Activated naive CD4-positive, alpha-beta T cell treated with Interleukin-2 at 50 U/mL for 16 hours (primary cell): ENCODE measurements at regions not wholly inside any gene's neighbourhood (a gene's known extent, or its start where the extent isn't known, plus 50 kb on each side); places are given as distances from the start of the nearest gene placed in this dataset.
"Not testable (repeated sequence)": the region's sequence is repeated elsewhere in the genome, so short reads cannot be mapped to it uniquely, and the experiment has no call there.

Source experiments
- DNase-seq: peaks from one replicate; pipeline ENCODE4 v3.0.0-alpha.2; 2020

DNA sequence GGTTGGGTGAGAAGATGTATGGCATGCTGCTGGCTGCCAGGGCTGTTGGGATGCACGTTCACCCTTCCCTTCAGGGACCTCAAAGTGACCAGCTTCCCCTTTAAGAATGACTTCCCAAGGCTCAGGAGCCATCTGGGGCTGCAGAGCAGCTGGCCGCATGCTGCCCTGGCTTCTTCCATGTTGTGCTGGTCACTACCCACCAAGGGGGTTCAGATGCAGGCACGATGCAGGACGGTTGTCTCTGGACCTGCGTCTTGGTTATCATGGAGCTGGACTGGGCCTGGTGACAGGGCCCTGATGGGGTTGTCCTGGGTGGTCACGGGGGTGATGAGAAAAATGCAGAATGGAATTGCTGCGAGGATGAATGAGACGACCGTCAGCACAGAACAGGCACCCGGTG lies 297.8 kb downstream of the POTED start:
- DNase-seq = not testable (repeated sequence)

DNA sequence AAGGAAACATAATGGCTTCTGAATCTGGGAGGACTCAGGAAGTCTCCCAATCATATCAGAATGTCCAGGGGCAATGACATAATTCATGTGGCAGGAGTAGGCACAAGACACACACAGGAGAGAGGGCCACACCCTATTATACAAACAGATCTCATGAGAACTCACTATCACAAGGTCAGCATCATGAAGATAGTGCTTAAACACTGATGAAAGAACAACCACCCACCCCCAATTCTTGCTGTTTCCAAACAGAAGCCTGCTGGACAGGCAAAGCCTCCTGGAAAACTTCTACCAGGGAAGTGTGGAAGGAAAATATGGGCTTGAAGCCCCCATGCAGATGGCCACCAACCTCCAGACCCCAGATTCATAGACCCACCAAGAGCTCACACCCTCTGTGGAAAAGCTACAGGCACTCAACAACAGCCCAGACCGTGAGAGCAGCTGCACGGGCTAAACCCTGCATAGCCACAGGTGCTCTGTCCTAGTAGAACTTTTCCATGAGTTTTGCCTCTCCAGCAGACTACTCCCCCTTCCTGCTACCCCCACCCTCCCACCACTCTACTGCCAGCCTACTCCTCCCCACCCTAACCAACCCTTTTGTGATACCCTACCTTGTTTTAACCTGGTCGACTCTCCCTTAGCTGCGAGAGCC lies 287.1 kb downstream of the POTED start:
- not testable (repeated sequence) for DNase-seq

DNA sequence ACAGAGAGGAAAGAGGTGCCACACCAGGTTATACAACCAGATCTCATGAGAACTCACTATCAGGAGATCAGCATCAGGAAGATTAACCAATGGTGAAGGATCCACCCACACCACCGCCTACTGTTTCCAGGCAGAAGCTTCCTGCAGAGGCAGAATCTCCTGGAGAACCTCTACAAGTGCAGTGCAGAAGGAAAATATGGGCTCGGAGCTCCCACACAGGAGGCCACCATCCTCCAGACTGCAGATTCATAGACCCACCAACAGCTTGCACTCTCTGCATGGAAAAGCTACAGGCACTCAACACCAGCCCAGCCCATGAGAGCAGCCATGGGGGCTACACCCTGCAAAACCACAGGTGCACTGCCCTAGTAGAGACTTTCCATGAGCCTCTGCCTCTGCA lies 284.0 kb downstream of the POTED start:
- not testable (repeated sequence) for DNase-seq

DNA sequence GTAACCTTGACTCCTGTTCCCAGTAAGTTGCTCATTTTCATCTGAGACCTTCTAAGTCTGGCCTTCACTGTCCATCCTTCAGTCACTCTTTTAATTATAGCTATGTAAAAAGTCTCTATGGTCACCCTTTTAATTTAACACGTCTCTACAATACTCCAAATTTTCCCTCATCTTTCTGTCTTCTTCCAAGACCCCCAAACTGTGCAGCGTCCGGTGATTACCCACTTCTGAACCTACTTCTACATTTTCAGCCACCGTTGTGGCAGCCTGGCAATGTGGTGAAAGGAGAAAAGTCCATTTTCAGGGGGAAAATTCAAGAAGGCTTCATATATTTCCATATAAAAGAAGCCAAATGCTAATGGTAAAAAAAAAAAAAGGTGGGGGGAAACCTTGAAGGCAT lies 283.4 kb downstream of the POTED start:
- DNase-seq = not testable (repeated sequence)

DNA sequence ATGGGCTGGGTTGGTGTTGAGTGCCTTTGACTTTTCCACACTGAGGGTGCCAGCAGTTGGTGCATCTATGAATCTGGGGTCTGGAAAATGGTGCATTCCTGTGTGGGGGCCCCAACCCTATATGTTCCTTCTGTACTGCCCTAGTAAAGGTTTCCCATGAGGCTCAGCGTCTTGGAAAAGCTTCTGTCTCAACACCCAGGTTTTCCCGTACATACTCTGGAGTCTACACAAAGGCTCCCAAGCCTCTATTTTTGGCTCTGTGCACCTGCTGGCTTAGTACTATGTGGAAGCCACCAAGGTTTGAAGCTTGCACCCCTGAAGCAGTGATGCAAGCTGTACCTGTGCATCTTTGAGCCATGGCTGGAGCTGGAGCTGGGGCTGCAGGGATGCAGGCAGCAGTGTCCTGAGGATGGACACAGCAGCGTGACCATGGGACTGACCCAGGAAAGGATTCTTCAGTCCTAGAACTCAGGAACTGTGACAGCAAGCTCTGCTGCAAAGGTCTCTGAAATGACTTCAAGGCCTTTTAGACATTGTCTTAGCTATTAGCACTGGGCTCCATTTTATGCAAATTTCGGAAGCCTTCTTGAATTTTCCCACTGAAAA lies 282.7 kb downstream of the POTED start:
- not testable (repeated sequence) for DNase-seq

DNA sequence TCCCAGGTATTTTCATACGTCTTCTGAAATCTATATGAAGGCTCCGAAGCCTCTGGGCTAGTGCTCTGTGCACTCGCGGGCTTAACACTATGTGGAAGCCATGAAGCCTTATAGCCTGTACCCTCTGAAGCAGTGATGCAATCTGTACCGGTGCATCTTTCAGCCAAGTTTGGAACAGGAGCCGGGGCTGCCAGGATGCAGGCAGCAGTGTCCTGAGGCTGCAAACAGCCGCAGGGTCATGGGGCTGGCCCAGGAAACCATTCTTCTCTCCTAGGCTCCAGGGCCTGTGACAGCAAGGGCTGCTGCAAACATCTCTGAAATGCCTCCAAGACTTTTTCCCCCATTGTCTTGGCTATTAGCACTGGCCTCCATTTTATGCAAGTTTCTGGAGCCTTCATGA lies 279.6 kb downstream of the POTED start:
- not testable (repeated sequence) for DNase-seq

DNA sequence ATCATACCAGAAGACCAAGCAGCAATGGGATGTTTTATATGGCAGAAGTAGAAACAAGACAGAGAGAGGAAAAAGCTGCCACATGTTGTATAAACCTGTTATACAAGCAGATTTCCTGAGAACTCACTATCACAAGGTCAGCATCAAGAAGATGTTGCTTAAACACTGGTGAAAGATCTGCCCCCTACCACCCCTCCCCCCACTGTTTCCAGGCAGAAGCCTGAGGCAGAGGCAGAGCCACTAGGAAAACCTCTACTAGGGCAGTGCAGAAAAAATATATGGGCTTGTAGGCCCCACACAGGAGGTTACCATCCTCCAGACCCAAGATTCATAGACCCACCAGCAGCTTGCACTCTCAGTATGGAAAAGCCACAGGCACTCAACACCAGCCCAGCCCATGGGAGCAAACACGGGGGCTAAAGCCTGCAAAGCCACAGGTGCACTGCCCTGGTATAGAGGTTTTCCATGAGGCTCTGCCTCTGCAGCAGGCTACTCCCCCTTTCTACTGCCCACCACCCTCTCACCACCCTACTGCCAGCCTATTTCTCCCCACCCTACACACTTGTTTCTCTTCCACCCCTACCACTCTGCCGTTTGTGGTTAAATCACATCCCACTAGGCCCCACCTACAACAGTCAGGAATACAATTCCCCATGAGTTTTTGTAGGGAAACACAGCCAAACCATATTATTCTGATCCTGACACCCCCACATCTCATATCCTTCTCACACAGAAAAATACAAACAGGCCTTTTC lies 274.2 kb downstream of the POTED start:
- DNase-seq = not testable (repeated sequence)

DNA sequence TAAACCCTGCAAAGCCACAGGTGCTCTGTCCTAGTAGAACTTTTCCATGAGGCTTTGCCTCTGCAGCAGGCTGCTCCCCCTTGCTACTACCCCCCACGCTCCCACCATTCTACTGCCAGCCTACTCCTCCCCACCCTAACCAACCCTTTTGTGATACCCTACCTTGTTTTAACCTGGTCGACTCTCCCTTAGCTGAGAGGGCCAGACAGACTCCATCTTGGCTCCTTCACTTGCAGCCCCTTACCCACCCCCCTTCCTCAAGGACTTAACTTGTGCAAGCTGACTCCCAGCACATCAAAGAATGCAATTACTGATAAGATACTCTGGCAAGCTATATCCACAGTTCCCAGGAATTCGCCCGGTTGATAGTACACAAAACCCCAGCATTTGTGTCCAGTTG lies 267.9 kb downstream of the POTED start:
- not testable (repeated sequence) for DNase-seq

DNA sequence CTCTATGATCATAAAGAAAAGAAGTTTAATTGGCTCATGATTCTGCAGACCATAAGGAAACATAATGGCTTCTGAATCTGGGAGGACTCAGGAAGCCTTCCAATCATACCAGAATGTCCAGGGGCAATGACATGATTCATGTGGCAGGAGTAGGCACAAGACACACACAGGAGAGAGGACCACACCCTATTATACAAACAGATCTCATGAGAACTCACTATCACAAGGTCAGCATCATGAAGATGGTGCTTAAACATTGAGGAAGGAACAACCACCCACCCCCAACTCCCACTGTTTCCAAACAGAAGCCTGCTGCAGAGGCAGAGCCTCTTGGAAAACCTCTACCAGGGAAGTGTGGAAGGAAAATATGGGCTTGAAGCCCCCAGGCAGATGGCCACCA lies 267.4 kb downstream of the POTED start:
- not testable (repeated sequence) for DNase-seq

DNA sequence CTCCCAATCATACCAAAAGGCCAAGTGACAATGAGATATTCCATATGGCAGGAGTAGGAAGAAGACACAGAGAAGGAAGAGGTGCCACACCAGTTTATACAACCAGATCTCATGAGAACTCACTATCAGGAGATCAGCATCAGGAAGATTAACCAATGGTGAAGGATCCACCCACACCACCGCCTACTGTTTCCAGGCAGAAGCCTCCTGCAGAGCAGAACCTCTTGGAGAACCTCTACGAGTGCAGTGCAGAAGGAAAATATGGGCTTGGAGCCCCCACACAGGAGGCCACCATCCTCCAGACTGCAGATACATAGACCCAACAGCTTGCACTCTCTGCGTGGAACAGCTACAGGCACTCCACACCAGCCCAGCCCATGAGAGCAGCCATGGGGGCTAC lies 264.4 kb downstream of the POTED start:
- not testable (repeated sequence) for DNase-seq

DNA sequence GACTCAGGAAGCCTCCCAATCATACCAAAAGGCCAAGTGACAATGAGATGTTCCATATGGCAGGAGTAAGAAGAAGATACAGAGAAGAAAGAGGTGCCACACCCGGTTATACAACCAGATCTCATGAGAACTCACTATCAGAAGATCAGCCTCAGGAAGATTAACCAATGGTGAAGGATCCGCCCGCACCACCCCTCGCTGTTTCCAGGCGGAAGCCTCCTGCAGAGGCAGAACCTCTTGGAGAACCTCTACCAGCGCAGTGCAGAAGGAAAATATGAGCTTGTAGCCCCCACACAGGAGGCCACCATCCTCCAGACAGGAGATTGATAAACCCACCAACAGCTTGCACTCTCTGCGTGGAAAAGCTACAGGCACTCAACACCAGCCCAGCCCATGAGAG lies 245.1 kb downstream of the POTED start:
- DNase-seq = no peak

DNA sequence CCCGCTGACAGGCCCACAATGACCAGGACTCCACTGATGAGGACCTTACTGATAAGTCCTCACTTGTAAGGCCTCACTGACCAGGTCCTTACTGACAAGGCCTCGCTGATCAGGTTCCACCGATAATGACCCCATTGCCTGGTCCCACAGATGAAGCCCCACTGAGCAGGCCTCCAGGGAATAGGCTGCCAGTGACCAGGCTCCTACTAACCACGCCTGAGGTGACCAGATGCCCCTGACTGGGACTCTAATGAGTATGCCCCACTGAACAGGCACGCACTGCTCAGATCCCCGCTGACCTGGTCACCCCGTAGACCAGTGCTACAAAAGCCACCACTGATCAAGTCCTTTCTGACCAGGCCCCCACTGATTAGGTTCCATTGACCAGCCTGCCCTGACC lies 241.2 kb downstream of the POTED start:
- DNase-seq = not testable (repeated sequence)

DNA sequence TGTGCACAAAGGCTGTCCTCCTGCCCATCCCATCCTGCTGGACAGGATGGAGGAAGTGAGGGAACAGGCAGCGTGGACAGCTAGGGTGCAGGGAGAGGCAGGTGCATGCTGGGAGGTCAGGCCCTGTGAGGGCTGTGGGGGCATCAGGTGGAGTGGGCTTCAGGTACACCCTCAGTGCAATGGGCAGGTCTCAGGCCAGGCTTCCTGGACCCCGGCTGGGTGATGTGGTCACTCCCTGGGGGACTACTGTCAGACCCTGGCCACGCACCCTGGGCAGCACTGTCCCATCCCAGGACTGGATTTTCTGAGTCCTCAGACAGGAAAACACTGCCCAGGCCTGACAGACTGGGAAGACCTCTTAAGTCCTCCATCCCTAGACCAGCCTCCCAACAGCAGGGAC lies 239.9 kb downstream of the POTED start:
- not testable (repeated sequence) for DNase-seq

DNA sequence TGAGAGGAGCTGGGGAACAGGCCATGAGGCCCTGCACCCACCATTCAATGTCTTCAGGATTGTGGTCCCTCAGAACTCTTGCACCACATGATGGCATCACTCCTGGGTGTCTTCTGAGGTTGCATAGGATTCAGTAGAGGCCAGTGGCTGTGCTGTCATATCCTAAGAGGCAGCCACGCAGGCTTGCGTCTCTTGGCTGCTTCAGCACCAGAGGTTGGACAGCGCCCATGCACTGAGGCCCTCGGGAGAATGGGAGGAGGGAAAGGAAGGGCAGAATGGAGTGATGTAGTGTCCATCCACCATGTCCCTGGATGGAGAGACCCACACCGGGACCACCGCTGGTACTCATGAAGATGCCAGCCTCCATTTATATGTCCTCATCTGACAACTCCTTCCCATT lies 237.1 kb downstream of the POTED start:
- not testable (repeated sequence) for DNase-seq

DNA sequence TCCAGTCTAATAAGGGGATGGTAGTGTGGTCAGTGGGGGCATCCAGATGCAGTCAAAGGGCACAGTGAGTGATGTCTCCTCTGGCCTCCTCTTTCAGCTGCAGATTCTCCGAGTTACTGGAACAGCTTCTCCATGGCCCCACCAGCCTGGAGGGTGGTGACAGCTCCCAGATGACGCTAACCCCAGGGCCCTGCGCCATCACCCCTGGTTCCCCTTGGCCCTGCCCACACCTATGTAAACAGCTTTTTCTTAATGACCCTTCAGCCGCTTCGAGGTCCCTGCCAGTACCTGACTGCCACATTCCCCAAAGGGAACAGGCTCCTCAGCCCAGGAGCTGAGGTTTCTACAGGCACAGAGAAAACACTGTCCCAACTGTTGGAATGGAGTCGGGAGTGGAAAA lies 235.0 kb downstream of the POTED start:
- DNase-seq = not testable (repeated sequence)

DNA sequence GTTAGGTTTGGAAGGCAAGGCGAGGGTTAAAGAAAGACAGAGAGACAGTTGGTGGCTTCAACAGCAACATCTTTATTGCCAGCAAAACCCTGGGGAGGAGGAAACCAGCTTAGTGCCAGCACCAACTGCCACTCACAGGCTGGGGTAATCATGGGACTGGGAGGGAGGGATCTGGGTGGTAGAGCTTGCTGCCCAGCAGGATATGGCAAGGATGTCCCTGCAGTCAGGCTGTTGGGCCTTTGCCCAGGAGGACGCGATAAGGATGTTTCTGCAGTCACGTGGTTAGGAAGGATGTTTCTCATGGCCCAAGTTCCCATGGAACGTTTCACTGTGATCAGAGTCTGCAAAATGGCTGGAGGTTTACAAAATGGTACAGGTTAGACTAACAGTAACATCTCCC lies 233.5 kb downstream of the POTED start:
- DNase-seq = not testable (repeated sequence)

DNA sequence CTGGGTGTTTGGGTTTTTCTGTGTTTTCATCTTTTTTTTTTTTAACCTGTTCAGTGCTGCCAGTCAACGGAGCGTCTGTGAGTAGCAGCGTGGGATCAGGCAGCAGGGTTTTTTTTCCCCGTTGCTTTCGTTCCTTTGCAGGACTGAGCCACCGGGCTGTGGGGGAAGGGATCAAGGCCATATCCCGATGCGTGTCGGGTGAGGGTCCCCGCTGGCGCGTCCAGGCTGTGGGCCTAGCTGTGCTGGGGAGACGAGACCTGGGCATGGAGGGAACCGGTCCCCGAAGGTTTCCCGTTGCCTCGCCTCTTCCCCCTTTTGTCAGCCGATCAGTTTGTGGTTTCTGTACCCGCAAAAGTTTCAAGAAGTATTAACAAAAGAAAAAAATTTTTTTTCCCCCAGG lies 218.1 kb downstream of the POTED start:
- DNase-seq = not testable (repeated sequence)

DNA sequence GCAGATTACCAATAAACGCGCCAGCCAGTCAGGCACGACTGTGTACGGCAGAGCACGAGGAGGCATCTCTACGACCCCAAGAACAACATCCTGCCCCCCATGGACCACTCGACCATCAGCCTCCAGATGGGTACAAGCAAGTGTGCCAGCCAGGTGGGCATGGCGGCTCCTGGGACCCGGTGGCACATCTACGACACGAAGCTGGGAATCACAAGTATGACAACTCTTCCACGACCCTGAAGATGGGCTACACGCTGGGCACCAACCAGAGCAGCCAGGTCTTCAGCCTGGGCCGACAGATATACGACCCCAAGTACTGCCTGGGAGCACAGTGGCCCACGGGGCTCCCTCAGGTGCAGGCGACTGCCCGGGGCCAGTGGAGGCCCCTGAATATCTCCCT lies 217.6 kb downstream of the POTED start:
- no peak for DNase-seq

DNA sequence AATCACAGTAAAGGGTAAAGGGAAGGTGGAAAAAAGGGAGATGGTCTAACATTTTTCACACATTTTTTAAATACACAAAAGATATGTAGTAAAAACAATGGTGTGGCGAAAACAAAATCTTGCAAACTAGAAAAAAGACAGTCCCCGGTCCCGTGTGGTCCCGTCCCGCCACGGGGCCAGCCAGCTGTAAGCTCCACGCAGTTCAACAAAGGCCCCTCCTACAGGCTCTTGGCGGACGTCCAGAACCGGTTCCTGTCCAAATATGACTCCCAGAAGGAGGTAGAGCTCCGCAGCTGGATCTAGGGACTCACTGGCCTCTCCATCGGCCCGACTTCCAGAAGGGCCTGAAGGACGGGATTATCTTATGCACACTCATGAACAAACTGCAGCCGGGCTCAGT lies 216.9 kb downstream of the POTED start:
- DNase-seq = not testable (repeated sequence)

DNA sequence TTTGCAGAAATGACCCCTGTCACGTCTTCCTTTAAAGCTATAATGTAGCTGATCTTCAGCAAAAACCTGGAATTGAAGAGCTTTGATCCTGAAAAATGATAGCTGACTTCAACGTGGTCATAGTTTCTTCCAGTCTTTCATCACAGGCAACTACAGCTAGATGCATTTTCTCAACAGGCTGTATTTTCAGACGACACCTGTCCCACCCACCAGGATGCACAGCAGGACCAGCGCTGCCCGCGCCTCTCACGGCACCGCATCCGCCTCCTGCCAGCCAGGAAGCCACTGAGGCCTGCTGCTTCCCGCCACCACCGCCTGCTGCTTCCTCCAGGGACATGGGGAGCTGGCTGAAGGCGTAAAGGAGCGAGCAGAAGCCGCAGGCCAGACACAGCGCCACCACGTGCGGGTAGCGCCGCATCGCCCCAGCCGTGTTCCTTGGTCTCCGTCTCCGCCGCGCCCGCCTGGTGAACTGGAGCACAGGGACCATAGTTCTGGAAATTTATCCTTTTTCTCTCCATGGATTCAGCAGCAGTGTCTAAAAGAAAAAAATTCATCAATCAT lies 215.7 kb downstream of the POTED start:
- not testable (repeated sequence) for DNase-seq

DNA sequence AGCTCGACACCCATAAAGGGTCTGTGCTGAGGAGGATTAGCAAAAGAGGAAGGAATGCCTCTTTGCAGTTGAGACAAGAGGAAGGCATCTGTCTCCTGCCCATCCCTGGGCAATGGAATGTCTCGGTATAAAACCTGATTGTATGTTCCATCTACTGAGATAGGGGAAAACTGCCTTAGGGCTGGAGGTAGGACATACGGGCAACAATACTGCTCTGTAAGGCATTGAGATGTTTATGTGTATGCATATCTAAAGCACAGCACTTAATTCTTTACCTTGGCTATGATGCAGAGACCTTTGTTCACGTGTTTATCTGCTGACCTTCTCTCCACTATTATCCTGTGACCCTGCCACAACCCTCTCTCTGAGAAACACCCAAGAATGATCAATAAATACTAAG lies 210.7 kb downstream of the POTED start:
- DNase-seq = not testable (repeated sequence)

DNA sequence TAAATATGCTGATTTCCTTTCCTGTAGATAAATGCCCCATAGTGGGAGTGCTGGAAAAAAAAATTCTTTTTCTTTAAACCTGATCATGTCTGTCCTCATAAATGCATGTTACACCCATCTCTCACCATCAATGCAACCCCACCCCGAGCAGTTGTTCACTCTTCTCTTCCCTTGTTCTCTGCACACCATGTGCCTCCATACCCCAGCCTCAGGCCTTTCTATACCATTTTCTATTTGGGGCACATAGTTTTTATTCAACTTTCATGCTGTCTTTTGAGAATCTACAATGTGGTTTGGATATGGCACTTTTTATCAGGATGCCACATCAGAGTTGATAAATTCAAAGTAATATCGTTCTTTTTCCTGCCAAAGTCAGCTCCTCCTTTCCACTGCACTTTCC lies 202.6 kb downstream of the POTED start:
- DNase-seq = not testable (repeated sequence)

DNA sequence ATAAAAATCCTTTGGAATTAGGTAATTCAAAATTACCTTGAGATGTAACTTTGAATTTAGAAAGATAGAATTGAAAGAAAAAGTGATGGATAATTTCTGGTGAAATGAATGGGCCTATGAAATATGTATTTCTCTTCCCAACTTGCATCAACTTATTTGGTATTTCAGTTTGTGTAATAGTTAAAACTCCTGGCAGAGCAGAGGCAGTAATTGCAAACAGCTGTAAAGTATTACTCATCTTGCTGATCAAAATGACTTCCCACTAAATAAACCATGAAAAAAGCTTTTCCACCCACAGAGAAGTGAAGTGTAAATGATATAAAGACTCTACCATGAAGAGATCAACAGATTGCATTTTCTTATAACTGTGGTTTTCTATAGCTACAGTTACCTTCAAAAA lies 201.0 kb downstream of the POTED start:
- DNase-seq = not testable (repeated sequence)

DNA sequence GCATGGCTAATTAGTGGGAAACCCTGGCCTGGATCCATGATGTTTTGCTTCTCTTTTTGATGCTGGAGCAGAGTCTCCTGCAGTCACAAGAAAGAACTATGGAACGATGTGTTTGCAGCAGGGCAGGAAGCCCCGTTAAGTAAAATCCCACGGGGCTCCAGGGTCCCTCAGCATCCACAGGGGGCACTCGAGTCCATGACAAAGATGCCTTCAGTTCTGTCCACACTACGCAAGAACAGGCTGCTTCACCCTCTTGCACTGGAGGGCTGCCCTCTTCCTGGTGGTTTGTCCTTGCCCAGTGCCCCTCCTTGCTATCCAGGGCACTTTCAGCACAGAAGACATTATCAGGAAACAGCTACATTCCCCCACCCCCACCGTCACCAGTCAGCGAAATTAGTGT lies 196.9 kb downstream of the POTED start:
- not testable (repeated sequence) for DNase-seq
